ENCODE measurements at regions not wholly inside any gene's neighbourhood (a gene's known extent, or its start where the extent isn't known, plus 50 kb on each side); places are given as distances from the start of the nearest gene placed in this dataset.
"Not testable (repeated sequence)": the region's sequence is repeated elsewhere in the genome, so short reads cannot be mapped to it uniquely, and the experiment has no call there.

DNA sequence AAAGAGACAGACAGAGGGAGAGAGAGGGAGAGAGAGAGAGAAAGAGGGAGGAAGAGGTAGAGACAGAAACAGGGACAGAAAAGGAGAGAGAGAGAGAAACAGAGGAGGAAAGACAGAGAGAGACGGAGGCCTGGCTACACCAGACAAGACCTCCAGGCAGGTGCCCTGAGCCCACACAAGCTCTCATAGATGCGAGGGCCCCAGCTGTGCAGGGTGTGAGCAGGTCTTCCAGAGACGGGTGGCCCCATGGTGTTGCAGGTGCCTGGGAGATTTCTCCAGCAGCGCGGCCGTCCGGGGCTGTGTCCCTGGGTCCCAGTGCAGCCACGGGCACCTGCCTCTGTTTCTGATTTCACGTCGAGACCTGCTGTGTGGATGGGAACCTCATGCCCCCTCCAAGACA is 253.0 kb downstream of the SHOX start:
- TF ChIP-seq, protein P1, sequence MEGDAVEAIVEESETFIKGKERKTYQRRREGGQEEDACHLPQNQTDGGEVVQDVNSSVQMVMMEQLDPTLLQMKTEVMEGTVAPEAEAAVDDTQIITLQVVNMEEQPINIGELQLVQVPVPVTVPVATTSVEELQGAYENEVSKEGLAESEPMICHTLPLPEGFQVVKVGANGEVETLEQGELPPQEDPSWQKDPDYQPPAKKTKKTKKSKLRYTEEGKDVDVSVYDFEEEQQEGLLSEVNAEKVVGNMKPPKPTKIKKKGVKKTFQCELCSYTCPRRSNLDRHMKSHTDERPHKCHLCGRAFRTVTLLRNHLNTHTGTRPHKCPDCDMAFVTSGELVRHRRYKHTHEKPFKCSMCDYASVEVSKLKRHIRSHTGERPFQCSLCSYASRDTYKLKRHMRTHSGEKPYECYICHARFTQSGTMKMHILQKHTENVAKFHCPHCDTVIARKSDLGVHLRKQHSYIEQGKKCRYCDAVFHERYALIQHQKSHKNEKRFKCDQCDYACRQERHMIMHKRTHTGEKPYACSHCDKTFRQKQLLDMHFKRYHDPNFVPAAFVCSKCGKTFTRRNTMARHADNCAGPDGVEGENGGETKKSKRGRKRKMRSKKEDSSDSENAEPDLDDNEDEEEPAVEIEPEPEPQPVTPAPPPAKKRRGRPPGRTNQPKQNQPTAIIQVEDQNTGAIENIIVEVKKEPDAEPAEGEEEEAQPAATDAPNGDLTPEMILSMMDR (IDR thresholded peaks at IDR 0.05), result no peak
- H3K27ac Mint-ChIP-seq, result peak overlapping the region; percentile 83
- H3K9me3 Mint-ChIP-seq, result peaks cover 35% of the 10 kb centered on the region
- H3K4me3 Mint-ChIP-seq, result no peak overlapping the region
- H3K36me3 Mint-ChIP-seq (ENCODE audit: low read depth), result no peaks in the 10 kb centered on the region
- DNase-seq, result no peak
- peaks cover 26% of the 10 kb centered on the region for H3K27me3 Mint-ChIP-seq (ENCODE audit: low read depth, poor library complexity)
- peaks cover 13% of the 10 kb centered on the region for H3K4me1 Mint-ChIP-seq

DNA sequence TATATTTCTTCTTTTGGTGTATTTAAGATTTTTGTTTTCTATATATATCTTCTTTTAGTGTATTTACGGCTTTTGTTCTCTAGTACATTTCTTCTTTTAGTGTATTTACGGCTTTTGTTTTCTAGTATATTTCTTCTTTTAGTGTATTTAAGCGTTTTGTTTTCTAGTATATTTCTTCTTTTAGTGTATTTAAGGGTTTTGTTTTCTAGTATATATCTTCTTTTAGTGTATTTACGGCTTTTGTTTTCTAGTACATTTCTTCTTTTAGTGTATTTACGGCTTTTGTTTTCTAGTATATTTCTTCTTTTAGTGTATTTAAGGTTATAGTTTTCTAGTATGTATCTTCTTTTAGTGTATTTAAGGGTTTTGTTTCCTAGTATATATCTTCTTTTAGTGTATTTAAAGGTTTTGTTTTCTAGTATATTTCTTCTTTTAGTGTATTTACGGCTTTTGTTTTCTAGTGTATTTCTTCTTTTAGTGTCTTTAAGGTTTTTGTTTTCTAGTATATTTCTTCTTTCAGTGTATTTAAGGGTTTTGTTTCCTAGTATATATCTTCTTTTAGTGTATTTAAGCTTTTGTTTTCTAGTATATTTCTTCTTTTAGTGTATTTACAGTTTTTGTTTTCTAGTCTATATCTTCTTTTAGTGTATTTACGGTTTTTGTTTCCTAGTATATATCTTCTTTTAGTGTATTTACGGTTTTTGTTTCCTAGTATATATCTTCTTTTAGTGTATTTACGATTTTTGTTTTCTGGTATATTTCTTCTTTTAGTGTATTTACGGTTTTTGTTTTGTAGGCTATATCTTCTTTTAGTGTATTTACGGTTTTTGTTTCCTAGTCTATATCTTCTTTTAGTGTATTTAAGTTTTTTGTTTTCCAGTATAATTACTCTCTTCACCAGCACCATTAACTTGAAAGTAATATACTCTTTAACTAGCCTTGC is 249.4 kb downstream of the SHOX start:
- DNase-seq; H3K4me3 Mint-ChIP-seq; H3K27ac Mint-ChIP-seq; H3K36me3 Mint-ChIP-seq (ENCODE audit: low read depth): not testable (repeated sequence)
- peaks cover 23% of the 10 kb centered on the region for H3K27me3 Mint-ChIP-seq (ENCODE audit: low read depth, poor library complexity)
- peaks cover 13% of the 10 kb centered on the region for H3K4me1 Mint-ChIP-seq
- H3K9me3 Mint-ChIP-seq, result peaks cover 29% of the 10 kb centered on the region

DNA sequence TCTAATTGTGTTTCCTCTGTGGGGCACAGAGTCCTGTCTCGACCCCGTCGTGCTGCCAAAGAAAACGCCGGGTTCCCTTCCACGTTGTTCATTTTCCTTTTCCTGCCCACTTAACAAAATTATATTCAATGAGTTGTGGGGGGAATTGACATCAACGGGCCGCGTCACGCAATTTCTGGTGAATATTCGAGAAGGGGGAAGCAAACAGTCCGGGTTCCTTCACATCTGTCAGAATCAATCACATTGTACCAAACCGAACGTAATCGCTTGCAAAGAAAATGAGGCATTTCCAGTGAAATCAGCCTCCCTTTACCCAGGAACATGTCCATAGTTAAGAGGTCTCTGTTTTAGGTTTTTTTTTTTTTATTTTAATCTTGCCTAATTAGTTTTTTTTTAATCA is 243.5 kb downstream of the SHOX start:
- Mint-ChIP-seq H3K4me3 (no peak overlapping the region), H3K36me3 (ENCODE audit: low read depth) (no peaks in the 10 kb centered on the region)
- DNase-seq, result no peak

DNA sequence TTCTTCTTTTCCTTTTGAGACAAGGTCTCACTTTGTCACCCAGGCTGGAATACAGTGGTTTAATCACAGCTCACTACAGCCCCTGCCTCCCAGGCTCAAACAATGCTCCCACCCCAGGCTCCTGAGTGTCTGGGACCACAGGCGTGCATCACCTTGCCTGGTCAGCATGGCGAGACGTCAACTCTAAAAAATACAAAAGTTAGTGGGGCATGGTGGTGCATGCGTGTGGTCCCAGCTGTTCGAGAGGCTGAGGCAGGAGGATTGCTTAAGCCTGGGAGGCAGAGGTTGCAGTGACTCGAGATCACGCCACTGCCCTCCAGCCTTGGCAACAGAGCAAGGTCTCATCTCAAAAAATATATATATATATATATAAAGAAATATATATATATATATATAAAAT is 242.4 kb downstream of the SHOX start:
- Mint-ChIP-seq H3K36me3 (ENCODE audit: low read depth) (no peaks in the 10 kb centered on the region), H3K4me3 (no peak overlapping the region), H3K9me3 (peaks cover 22% of the 10 kb centered on the region), H3K27me3 (ENCODE audit: low read depth, poor library complexity) (peaks cover 9% of the 10 kb centered on the region), H3K27ac (no peak overlapping the region), H3K4me1 (peaks cover 20% of the 10 kb centered on the region)
- TF ChIP-seq, protein P1 (IDR thresholded peaks at IDR 0.05), result no peak
- no peak for DNase-seq

More for the DNA sequence above, 243.5 kb downstream of the SHOX start:
- peaks cover 15% of the 10 kb centered on the region for H3K4me1 Mint-ChIP-seq
- H3K27me3 Mint-ChIP-seq (ENCODE audit: low read depth, poor library complexity), result peaks cover 4% of the 10 kb centered on the region
- peaks cover 22% of the 10 kb centered on the region for H3K9me3 Mint-ChIP-seq
- TF ChIP-seq, protein P1 (IDR thresholded peaks at IDR 0.05), result no peak
- peak overlapping the region; percentile 79 for H3K27ac Mint-ChIP-seq

DNA sequence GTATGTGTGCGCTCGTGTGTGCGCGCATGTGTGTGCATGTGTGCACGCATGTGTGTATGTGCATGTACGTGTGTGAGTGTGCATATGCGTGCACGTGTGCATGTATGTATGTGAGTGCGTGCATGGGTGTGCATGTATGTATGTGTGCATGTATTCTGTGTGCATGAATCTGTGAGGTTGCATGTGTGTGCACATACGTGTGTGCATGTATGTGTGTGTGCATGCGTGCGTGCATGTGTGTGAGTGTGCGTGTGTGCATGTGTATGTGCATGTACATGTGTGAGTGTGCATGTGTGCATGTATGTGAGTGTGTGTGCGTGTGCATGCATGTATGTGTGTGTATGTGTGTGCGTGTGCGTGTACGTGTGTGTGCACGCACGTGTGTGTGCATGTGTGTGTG is 241.5 kb downstream of the SHOX start:
- Mint-ChIP-seq H3K9me3 (peaks cover 17% of the 10 kb centered on the region), H3K36me3 (ENCODE audit: low read depth) (no peaks in the 10 kb centered on the region), H3K4me1 (peaks cover 29% of the 10 kb centered on the region), H3K27me3 (ENCODE audit: low read depth, poor library complexity) (peaks cover 10% of the 10 kb centered on the region), H3K27ac (no peak overlapping the region), H3K4me3 (no peak overlapping the region)
- DNase-seq, result no peak
- TF ChIP-seq, protein P1 (IDR thresholded peaks at IDR 0.05), result no peak

DNA sequence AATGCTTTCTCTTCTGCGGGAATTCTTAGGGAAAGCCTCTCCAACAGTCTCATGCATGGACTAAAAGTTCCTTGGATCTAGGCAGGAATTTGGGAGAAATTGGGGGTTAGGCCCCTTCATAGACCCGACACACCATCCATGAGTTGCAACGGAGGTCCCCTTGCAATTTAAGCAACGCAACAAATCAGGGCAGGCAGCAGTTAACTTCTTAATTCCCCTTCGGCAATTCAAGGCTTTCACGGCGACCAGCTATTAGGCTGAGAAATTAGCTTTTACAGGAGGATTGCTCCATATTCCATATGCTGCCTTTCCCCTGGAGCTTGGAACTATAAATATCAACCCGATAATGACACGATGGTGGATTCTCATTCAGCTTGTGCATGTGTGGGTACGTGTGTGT is 241.0 kb downstream of the SHOX start:
- Mint-ChIP-seq H3K27me3 (ENCODE audit: low read depth, poor library complexity) (peaks cover 10% of the 10 kb centered on the region), H3K9me3 (peaks cover 15% of the 10 kb centered on the region), H3K4me3 (no peak overlapping the region), H3K4me1 (peaks cover 29% of the 10 kb centered on the region), H3K36me3 (ENCODE audit: low read depth) (no peaks in the 10 kb centered on the region), H3K27ac (no peak overlapping the region)
- TF ChIP-seq, protein P1 (IDR thresholded peaks at IDR 0.05), result no peak
- DNase-seq, result no peak
